ENCODE measurements at regions not wholly inside any gene's neighbourhood (a gene's known extent, or its start where the extent isn't known, plus 50 kb on each side); places are given as distances from the start of the nearest gene placed in this dataset.

GRCh38 chr13:111638233-111638632 lies 317.8 kb downstream of the TEX29 start:
- H3K27ac ChIP-seq (ENCODE audit: low read depth, low read length): no peak overlapping the region
- no peaks in the 10 kb centered on the region for H3K4me1 ChIP-seq (ENCODE audit: control insufficient read depth, low read length)
- H3K4me3 ChIP-seq (ENCODE audit: low read length): no peak overlapping the region
- TF ChIP-seq EZH2phosphoT487 (IDR thresholded peaks at IDR 0.05; ENCODE audit: borderline replicate concordance, low read length): no peak
- TF ChIP-seq, protein P1, sequence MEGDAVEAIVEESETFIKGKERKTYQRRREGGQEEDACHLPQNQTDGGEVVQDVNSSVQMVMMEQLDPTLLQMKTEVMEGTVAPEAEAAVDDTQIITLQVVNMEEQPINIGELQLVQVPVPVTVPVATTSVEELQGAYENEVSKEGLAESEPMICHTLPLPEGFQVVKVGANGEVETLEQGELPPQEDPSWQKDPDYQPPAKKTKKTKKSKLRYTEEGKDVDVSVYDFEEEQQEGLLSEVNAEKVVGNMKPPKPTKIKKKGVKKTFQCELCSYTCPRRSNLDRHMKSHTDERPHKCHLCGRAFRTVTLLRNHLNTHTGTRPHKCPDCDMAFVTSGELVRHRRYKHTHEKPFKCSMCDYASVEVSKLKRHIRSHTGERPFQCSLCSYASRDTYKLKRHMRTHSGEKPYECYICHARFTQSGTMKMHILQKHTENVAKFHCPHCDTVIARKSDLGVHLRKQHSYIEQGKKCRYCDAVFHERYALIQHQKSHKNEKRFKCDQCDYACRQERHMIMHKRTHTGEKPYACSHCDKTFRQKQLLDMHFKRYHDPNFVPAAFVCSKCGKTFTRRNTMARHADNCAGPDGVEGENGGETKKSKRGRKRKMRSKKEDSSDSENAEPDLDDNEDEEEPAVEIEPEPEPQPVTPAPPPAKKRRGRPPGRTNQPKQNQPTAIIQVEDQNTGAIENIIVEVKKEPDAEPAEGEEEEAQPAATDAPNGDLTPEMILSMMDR (IDR thresholded peaks at IDR 0.05; ENCODE audit: low read depth, low read length, poor library complexity, severe bottlenecking): no peak
- H3K4me2 ChIP-seq (ENCODE audit: low read length): no peak overlapping the region
- H3K79me2 ChIP-seq (ENCODE audit: control insufficient read depth, low read length): no peaks in the 10 kb centered on the region
- H3F3A ChIP-seq (ENCODE audit: control insufficient read depth, insufficient read depth): no peaks in the 10 kb centered on the region
- H4K20me1 ChIP-seq (ENCODE audit: control insufficient read depth, insufficient read depth, low read depth, low read length): no peaks in the 10 kb centered on the region
- H3K36me3 ChIP-seq (ENCODE audit: control insufficient read depth, low read length): no peaks in the 10 kb centered on the region
- H3K9me2 ChIP-seq (replicated peaks; ENCODE audit: control insufficient read depth, low read length): no peaks in the 10 kb centered on the region
- no peaks in the 10 kb centered on the region for H3K9me3 ChIP-seq (ENCODE audit: control insufficient read depth, insufficient read depth, low read length)
- H3K27me3 ChIP-seq (ENCODE audit: control insufficient read depth, low read length): no peaks in the 10 kb centered on the region

GRCh38 chr13:111639196-111639705 lies 318.8 kb downstream of the TEX29 start:
- Histone ChIP-seq H3K9me2 (replicated peaks; ENCODE audit: control insufficient read depth, low read length) (no peaks in the 10 kb centered on the region), H3K4me2 (ENCODE audit: low read length) (no peak overlapping the region), H3K27me3 (ENCODE audit: control insufficient read depth, low read length) (no peaks in the 10 kb centered on the region), H4K20me1 (ENCODE audit: control insufficient read depth, insufficient read depth, low read depth, low read length) (no peaks in the 10 kb centered on the region), H3K36me3 (ENCODE audit: control insufficient read depth, low read length) (no peaks in the 10 kb centered on the region), H3K4me3 (ENCODE audit: low read length) (no peak overlapping the region), H3K27ac (ENCODE audit: low read depth, low read length) (no peak overlapping the region), H3K9me3 (ENCODE audit: control insufficient read depth, insufficient read depth, low read length) (no peaks in the 10 kb centered on the region), H3K4me1 (ENCODE audit: control insufficient read depth, low read length) (no peaks in the 10 kb centered on the region), H3K79me2 (ENCODE audit: control insufficient read depth, low read length) (no peaks in the 10 kb centered on the region), H3F3A (ENCODE audit: control insufficient read depth, insufficient read depth) (no peaks in the 10 kb centered on the region)
- TF ChIP-seq, protein P1 (IDR thresholded peaks at IDR 0.05; ENCODE audit: low read depth, low read length, poor library complexity, severe bottlenecking): no peak
- TF ChIP-seq EZH2phosphoT487 (IDR thresholded peaks at IDR 0.05; ENCODE audit: borderline replicate concordance, low read length): no peak

GRCh38 chr13:111640006-111640405 lies 319.6 kb downstream of the TEX29 start:
- H3K4me1 ChIP-seq (ENCODE audit: control insufficient read depth, low read length): no peaks in the 10 kb centered on the region
- no peak overlapping the region for H3K4me2 ChIP-seq (ENCODE audit: low read length)
- H3K4me3 ChIP-seq (ENCODE audit: low read length): no peak overlapping the region
- no peaks in the 10 kb centered on the region for H3K27me3 ChIP-seq (ENCODE audit: control insufficient read depth, low read length)
- H3K79me2 ChIP-seq (ENCODE audit: control insufficient read depth, low read length): no peaks in the 10 kb centered on the region
- no peaks in the 10 kb centered on the region for H3F3A ChIP-seq (ENCODE audit: control insufficient read depth, insufficient read depth)
- no peak for TF ChIP-seq EZH2phosphoT487 (IDR thresholded peaks at IDR 0.05; ENCODE audit: borderline replicate concordance, low read length)
- TF ChIP-seq, protein P1 (IDR thresholded peaks at IDR 0.05; ENCODE audit: low read depth, low read length, poor library complexity, severe bottlenecking): no peak
- no peaks in the 10 kb centered on the region for H4K20me1 ChIP-seq (ENCODE audit: control insufficient read depth, insufficient read depth, low read depth, low read length)
- H3K27ac ChIP-seq (ENCODE audit: low read depth, low read length): no peak overlapping the region
- no peaks in the 10 kb centered on the region for H3K9me2 ChIP-seq (replicated peaks; ENCODE audit: control insufficient read depth, low read length)
- no peaks in the 10 kb centered on the region for H3K36me3 ChIP-seq (ENCODE audit: control insufficient read depth, low read length)
- no peaks in the 10 kb centered on the region for H3K9me3 ChIP-seq (ENCODE audit: control insufficient read depth, insufficient read depth, low read length)

All from DOHH2 (cell line).